Glutamatergic neuron (in vitro differentiated cells): ENCODE measurements at regions not wholly inside any gene's neighbourhood (a gene's known extent, or its start where the extent isn't known, plus 50 kb on each side); places are given as distances from the start of the nearest gene placed in this dataset.

ENCODE experiments used
- DNase-seq: peaks from one replicate; pipeline ENCODE4 v3.0.0; 2022
- H3K27ac Mint-ChIP-seq: one replicate; pipeline ENCODE4 v1.8.0; 2020; ENCODE audit warnings: mild to moderate bottlenecking, mixed read lengths, inconsistent platforms; ENCODE audit not compliant: unreplicated experiment
- H3K27me3 Mint-ChIP-seq: one replicate; pipeline ENCODE4 v1.8.0; 2020; ENCODE audit warnings: mild to moderate bottlenecking, moderate library complexity, mixed read lengths, inconsistent platforms; ENCODE audit not compliant: unreplicated experiment
- H3K36me3 Mint-ChIP-seq: one replicate; pipeline ENCODE4 v1.8.0; 2020; ENCODE audit warnings: mild to moderate bottlenecking, mixed read lengths, inconsistent platforms; ENCODE audit not compliant: unreplicated experiment
- H3K4me1 Mint-ChIP-seq: one replicate; pipeline ENCODE4 v1.8.0; 2020; ENCODE audit warnings: mild to moderate bottlenecking, low read depth, mixed read lengths, inconsistent platforms; ENCODE audit not compliant: unreplicated experiment
- H3K4me3 Mint-ChIP-seq: one replicate; pipeline ENCODE4 v1.8.0; 2020; ENCODE audit warnings: mild to moderate bottlenecking, mixed read lengths, inconsistent platforms; ENCODE audit not compliant: unreplicated experiment
- H3K9me3 Mint-ChIP-seq: one replicate; pipeline ENCODE4 v1.8.0; 2020; ENCODE audit warnings: mild to moderate bottlenecking, moderate library complexity, mixed read lengths, inconsistent platforms; ENCODE audit not compliant: unreplicated experiment
- TF ChIP-seq, protein P1 (sequence below): fragments of 200-600 bp; sonication (generic); IDR thresholded peaks from one replicate; pipeline ENCODE4 v1.5.0; 2021; ENCODE audit not compliant: partially characterized antibody, unreplicated experiment

DNA sequence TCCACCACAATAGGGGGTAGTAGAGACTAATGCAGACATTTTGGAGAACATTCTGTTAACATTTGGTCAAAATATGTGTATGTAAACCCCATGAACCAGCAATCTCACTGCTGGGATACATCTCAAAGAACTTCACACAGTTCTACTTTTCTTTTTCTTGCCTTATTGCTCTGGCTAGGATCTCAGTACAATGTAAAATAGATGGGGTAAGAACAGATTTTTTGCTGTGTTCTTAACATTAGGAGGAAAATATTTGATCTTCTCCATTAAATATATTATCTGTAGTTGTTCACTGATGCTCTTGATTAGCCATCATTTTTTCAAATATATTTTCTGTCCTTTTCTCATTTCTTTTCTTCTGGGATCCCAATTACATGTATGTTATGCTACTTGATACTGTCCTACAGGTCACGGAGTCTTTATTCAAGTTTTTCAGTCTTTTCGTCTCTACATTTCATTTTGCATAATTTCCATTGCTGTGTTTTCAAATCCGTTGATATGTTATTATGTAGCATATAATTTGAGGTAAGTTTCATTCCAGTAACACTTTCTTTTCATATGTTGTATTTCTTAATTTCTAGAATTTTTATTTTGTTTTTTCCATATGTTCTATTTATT is 352.2 kb downstream of the ZNF521 start:
- no peak overlapping the region for H3K27ac Mint-ChIP-seq
- H3K9me3 Mint-ChIP-seq, result peaks cover 2% of the 10 kb centered on the region
- peaks cover 6% of the 10 kb centered on the region for H3K36me3 Mint-ChIP-seq
- peaks cover 2% of the 10 kb centered on the region for H3K27me3 Mint-ChIP-seq
- no peak overlapping the region for H3K4me3 Mint-ChIP-seq
- DNase-seq, result no peak
- TF ChIP-seq, protein P1, sequence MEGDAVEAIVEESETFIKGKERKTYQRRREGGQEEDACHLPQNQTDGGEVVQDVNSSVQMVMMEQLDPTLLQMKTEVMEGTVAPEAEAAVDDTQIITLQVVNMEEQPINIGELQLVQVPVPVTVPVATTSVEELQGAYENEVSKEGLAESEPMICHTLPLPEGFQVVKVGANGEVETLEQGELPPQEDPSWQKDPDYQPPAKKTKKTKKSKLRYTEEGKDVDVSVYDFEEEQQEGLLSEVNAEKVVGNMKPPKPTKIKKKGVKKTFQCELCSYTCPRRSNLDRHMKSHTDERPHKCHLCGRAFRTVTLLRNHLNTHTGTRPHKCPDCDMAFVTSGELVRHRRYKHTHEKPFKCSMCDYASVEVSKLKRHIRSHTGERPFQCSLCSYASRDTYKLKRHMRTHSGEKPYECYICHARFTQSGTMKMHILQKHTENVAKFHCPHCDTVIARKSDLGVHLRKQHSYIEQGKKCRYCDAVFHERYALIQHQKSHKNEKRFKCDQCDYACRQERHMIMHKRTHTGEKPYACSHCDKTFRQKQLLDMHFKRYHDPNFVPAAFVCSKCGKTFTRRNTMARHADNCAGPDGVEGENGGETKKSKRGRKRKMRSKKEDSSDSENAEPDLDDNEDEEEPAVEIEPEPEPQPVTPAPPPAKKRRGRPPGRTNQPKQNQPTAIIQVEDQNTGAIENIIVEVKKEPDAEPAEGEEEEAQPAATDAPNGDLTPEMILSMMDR, result no peak
- H3K4me1 Mint-ChIP-seq, result no peaks in the 10 kb centered on the region

DNA sequence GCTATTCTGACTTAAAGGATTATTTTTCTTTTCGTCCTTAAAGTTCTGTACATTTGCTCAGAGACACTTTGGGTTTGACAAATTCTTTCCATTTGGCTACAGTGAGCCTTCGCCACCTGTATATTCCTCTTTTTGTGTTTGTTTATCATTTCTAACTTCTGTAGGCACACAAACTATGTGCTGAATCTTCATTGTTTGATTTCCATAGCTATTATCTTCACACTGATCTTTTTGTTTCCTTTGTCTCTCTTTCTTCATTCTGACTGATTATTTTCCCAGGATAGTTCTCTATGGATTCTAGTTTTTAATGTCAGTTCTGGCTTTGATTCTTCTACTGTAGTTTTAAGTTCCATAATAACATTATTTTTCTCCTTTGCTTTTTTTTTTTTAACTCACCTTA is 350.2 kb downstream of the ZNF521 start:
- Mint-ChIP-seq H3K27ac (no peak overlapping the region), H3K4me1 (no peaks in the 10 kb centered on the region)
- TF ChIP-seq, protein P1, result no peak

DNA sequence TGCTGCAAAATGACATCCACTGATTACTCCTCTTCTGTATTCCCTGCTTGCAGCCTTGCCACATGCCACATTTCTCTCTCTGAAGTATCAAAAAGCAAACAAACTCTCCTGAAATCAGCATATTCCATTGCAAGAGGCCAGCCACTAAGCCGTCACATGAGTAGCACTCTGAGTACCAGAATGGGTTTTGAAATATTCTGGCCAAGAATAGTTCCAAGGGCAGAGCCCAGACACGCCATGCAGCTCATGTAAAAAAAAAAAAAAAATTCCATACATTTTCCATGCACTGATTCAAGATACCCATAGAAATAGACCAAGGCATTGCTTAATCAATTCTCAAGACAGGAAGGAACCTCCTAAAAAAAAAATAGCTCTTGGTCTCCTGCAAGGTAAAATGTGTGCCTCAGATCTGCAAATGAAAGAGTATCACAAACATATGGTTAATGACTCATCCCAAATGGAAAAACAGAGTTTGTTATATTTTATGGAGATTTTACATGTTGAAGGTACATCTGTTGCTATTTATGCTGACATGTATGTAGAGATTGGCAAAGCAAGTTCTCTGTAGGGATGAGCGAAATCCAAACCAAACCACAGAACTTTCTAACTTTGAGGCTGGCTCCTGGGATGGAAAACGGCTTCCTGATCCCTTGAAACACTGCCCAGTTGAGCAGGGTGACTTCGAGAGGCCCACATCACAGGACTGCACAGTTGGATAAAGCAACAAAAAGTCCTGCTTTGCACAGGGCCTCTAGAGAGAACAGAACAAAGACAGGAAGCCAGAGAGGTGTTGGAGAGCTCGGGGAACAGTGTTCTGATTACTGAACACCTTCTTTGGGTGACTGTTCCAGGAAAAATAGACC is 346.2 kb downstream of the ZNF521 start:
- DNase-seq, result no peak
- Mint-ChIP-seq H3K4me3 (no peak overlapping the region), H3K9me3 (no peaks in the 10 kb centered on the region), H3K36me3 (no peaks in the 10 kb centered on the region), H3K4me1 (no peaks in the 10 kb centered on the region), H3K27me3 (peaks cover 2% of the 10 kb centered on the region), H3K27ac (no peak overlapping the region)
- TF ChIP-seq, protein P1, result no peak

More for the DNA sequence above, 350.2 kb downstream of the ZNF521 start:
- Mint-ChIP-seq H3K9me3 (peaks cover 2% of the 10 kb centered on the region), H3K27me3 (peaks cover 2% of the 10 kb centered on the region), H3K36me3 (peaks cover 6% of the 10 kb centered on the region), H3K4me3 (no peak overlapping the region)
- no peak for DNase-seq

DNA sequence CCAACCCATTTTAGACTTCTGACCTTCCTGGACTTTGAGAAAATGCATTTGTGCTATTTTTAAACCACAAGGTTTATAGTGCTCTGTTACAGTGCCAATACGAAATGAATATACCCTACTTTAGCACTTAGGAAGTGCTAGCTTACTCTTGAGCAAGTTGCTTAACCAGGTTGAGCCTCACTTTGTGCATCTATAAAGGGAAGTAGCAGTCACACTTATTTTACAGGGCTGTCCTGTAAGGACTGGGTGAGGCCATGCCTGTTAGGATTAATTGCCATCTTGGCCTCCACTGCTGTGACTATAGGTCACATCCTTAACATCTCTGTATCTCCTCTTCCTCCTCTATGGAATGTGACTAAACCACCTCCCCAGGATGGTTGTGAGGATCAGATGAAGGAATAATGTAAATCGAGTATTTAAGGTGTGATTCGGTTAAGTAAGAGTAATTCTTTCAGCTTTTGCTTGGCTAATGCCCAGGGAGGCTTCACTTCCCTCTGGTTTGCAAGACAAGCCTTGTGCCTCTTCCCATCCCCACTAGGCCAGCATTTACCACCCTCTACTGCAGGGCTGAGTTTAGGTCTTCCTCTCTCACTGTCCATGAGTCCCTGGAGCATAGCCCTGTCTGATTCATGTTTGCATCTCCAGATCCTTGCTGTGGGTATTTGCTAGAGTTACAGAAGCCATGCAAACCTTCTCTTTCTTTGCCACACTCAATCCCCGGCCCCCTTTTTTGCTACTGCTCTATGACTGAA is 341.2 kb downstream of the ZNF521 start:
- Mint-ChIP-seq H3K27ac (no peak overlapping the region), H3K9me3 (peaks cover 2% of the 10 kb centered on the region), H3K27me3 (no peaks in the 10 kb centered on the region), H3K4me1 (peaks cover 7% of the 10 kb centered on the region), H3K36me3 (peaks cover 4% of the 10 kb centered on the region), H3K4me3 (no peak overlapping the region)
- DNase-seq, result no peak
- TF ChIP-seq, protein P1, result no peak
